NT2/D1 (cell line): ENCODE measurements at regions not wholly inside any gene's neighbourhood (a gene's known extent, or its start where the extent isn't known, plus 50 kb on each side); places are given as distances from the start of the nearest gene placed in this dataset.

Experiments
- YY1 ChIP-seq: IDR thresholded peaks from 2 replicates; pipeline ENCODE4 v1.6.1; 2011; ENCODE audit not compliant: insufficient read length, insufficient read depth
- ZNF274 ChIP-seq: IDR thresholded peaks from 2 replicates; pipeline ENCODE4 v1.6.1; 2011; ENCODE audit warnings: mild to moderate bottlenecking, low read depth, low read length

DNA sequence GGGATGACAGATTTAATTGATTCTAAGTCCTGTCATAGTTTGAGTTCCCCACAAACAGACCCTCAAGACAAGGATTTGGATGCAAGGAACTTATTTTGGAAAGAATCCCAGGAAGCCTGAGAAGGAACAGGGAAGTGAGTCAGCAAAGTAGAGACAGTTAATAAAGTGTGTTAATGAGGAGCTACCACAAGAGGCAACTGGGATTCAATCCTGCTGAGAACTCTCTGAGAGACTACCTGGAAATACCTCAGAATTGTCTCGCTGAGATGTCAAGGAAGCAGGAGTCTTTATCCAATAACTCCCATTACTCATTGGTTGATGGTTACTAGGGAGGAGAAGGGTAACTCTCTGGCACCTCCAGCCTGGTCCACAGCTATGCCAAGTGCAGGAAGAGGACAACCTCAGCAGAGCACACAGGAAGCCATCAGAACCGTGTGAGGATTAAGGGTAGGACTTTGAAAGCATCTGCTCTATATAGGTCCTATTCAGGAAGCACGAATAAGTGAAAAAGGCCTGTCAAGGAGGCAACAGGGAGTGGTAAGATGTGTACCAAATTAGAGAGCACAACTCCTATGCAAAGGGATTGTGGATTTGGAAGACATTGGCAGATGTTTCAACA, 311.1 kb upstream of the KCNH8 start:
- TF ChIP-seq YY1, result no peak
- no peak for TF ChIP-seq ZNF274
